H1 (cell line): ENCODE measurements at regions not wholly inside any gene's neighbourhood (a gene's known extent, or its start where the extent isn't known, plus 50 kb on each side); places are given as distances from the start of the nearest gene placed in this dataset.

Source experiments
- CBX5 ChIP-seq: fragments of 300-800, 300-1000 bp; sonication (generic); IDR thresholded peaks from 2 replicates; pipeline ENCODE4 v1.7.1; 2016; ENCODE audit warnings: antibody characterized with exemption, low read length, low read depth
- MAX ChIP-seq: IDR thresholded peaks from 2 replicates; pipeline ENCODE4 v1.6.1; 2012; ENCODE audit warnings: inconsistent platforms
- POLR2AphosphoS5 ChIP-seq: IDR thresholded peaks from 2 replicates; pipeline ENCODE4 v1.6.1; 2011; ENCODE audit warnings: low read depth, low read length
- ZNF274 ChIP-seq: IDR thresholded peaks from 2 replicates; pipeline ENCODE4 v1.7.0; 2012; ENCODE audit warnings: low read length, borderline replicate concordance; ENCODE audit errors: extremely low read depth

DNA sequence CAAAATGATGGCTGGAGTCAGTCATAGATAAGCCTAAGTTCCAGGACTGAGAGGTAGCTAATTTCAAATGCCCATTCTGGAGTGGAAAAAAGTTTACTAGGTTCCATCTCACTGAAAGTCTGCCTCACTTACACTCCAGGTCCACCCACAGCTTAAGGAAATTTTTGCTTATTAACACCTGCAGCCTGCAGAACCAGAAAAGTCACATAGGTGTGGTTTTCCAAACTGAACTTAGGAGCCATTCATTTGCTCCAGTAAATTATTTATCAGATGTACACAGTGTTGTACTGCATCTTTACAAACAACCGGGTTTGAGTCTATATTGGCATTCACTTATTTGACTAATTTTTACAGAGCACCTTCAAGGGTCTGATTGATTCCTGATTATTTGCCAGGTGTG, 157.4 kb upstream of the ARID2 start (continued):
- TF ChIP-seq POLR2AphosphoS5: no peak
- TF ChIP-seq CBX5: no peak
- no peak for TF ChIP-seq ZNF274
- TF ChIP-seq MAX: no peak
